H9 (cell line): ENCODE measurements at regions not wholly inside any gene's neighbourhood (a gene's known extent, or its start where the extent isn't known, plus 50 kb on each side); places are given as distances from the start of the nearest gene placed in this dataset.

Source experiments
- DNase-seq: peaks from one replicate; pipeline ENCODE4 v3.0.0-alpha.2; 2017
- H2AFZ ChIP-seq: one replicate; pipeline ENCODE4 v1.6.1; 2013; ENCODE audit warnings: mild to moderate bottlenecking, low read length, control low read depth, moderate library complexity
- H2AK5ac ChIP-seq: 2 replicates; pipeline ENCODE4 v1.6.1; 2013; ENCODE audit warnings: low read length, control low read depth, mixed read lengths; ENCODE audit not compliant: insufficient read length
- H2BK120ac ChIP-seq: one replicate; pipeline ENCODE4 v1.6.1; 2013; ENCODE audit warnings: low read depth, mild to moderate bottlenecking, low read length, control low read depth, inconsistent platforms; ENCODE audit not compliant: poor library complexity, severe bottlenecking
- H2BK12ac ChIP-seq: 2 replicates; pipeline ENCODE4 v1.6.1; 2013; ENCODE audit warnings: low read length, control low read depth, mixed read lengths, low read depth; ENCODE audit not compliant: insufficient read length
- H2BK15ac ChIP-seq: 2 replicates; pipeline ENCODE4 v1.6.1; 2013; ENCODE audit warnings: low read depth, low read length, control low read depth
- H2BK20ac ChIP-seq: one replicate; pipeline ENCODE4 v1.6.1; 2013; ENCODE audit warnings: low read depth, mild to moderate bottlenecking, low read length, control low read depth, inconsistent platforms; ENCODE audit not compliant: poor library complexity, severe bottlenecking
- H2BK5ac ChIP-seq: 2 replicates; pipeline ENCODE4 v1.6.1; 2013; ENCODE audit warnings: low read length, control low read depth, mixed read lengths; ENCODE audit not compliant: insufficient read length
- H3K14ac ChIP-seq: 2 replicates; pipeline ENCODE4 v1.6.1; 2013; ENCODE audit warnings: low read length, control low read depth; ENCODE audit not compliant: insufficient read depth
- H3K18ac ChIP-seq: 2 replicates; pipeline ENCODE4 v1.6.1; 2013; ENCODE audit warnings: low read depth, mild to moderate bottlenecking, mixed read lengths, low read length, control low read depth; ENCODE audit not compliant: insufficient read length
- H3K23ac ChIP-seq: 2 replicates; pipeline ENCODE4 v1.6.1; 2013; ENCODE audit warnings: low read length, control low read depth, mixed read lengths, low read depth; ENCODE audit not compliant: insufficient read length
- H3K23me2 ChIP-seq: 2 replicates; pipeline ENCODE4 v1.6.1; 2013; ENCODE audit warnings: low read depth, mild to moderate bottlenecking, mixed read lengths, low read length, control low read depth; ENCODE audit not compliant: insufficient read length, poor library complexity, severe bottlenecking
- H3K27ac ChIP-seq: 2 replicates; pipeline ENCODE4 v1.5.1; 2013; ENCODE audit warnings: low read length, control low read depth, mixed read lengths, low read depth; ENCODE audit not compliant: insufficient read length
- H3K27me3 ChIP-seq: 2 replicates; pipeline ENCODE4 v1.6.1; 2013; ENCODE audit warnings: low read length, control low read depth, inconsistent platforms; ENCODE audit not compliant: insufficient read depth
- H3K4ac ChIP-seq: 2 replicates; pipeline ENCODE4 v1.6.1; 2013; ENCODE audit warnings: low read depth, mild to moderate bottlenecking, control low read depth, inconsistent platforms, low read length, moderate library complexity
- H3K4me1 ChIP-seq: 2 replicates; pipeline ENCODE4 v1.6.1; 2013; ENCODE audit warnings: low read length, control low read depth, inconsistent platforms; ENCODE audit not compliant: insufficient read depth
- H3K4me2 ChIP-seq: 2 replicates; pipeline ENCODE4 v1.6.1; 2013; ENCODE audit warnings: low read length, control low read depth, mixed read lengths; ENCODE audit not compliant: insufficient read length, insufficient read depth
- H3K56ac ChIP-seq: 2 replicates; pipeline ENCODE4 v1.6.1; 2013; ENCODE audit warnings: low read depth, mild to moderate bottlenecking, mixed read lengths, low read length, control low read depth; ENCODE audit not compliant: insufficient read length
- H3K79me1 ChIP-seq: 2 replicates; pipeline ENCODE4 v1.6.1; 2013; ENCODE audit warnings: low read depth, mild to moderate bottlenecking, moderate library complexity, low read length, control low read depth, inconsistent platforms; ENCODE audit not compliant: insufficient read depth, poor library complexity, severe bottlenecking
- H3K79me2 ChIP-seq: 2 replicates; pipeline ENCODE4 v1.6.1; 2013; ENCODE audit warnings: low read length, control low read depth, inconsistent platforms; ENCODE audit not compliant: insufficient read depth
- H3K9ac ChIP-seq: 2 replicates; pipeline ENCODE4 v1.6.1; 2013; ENCODE audit warnings: low read length, control low read depth, mixed read lengths; ENCODE audit not compliant: insufficient read length; ENCODE audit errors: extremely low read depth
- H3K9me3 ChIP-seq: one replicate; pipeline ENCODE4 v1.6.1; 2013; ENCODE audit warnings: low read depth, low read length, inconsistent platforms; ENCODE audit not compliant: control insufficient read depth
- H3T11ph ChIP-seq: one replicate; pipeline ENCODE4 v1.6.1; 2013; ENCODE audit warnings: mild to moderate bottlenecking, low read length, control low read depth, inconsistent platforms
- H4K20me1 ChIP-seq: one replicate; pipeline ENCODE4 v1.6.1; 2013; ENCODE audit not compliant: control insufficient read depth, insufficient read length, insufficient read depth
- H4K5ac ChIP-seq: 2 replicates; pipeline ENCODE4 v1.6.1; 2013; ENCODE audit warnings: low read depth, mild to moderate bottlenecking, mixed read lengths, low read length, control low read depth; ENCODE audit not compliant: insufficient read length
- H4K8ac ChIP-seq: replicated peaks from 2 replicates; pipeline ENCODE4 v1.6.1; 2013; ENCODE audit warnings: low read length, control low read depth, mixed read lengths, low read depth; ENCODE audit not compliant: insufficient read length
- H4K91ac ChIP-seq: 2 replicates; pipeline ENCODE4 v1.6.1; 2013; ENCODE audit warnings: low read depth, mild to moderate bottlenecking, moderate library complexity, mixed read lengths, low read length, control low read depth; ENCODE audit not compliant: insufficient read length
- H3K27ac Mint-ChIP-seq, 3 experiments: 2 replicates in 2 of 3; 3 replicates in 1 of 3; pipeline ENCODE4 v1.8.0; 2020 to 2021; ENCODE audit warnings: mixed read lengths in 3 of 3, mild to moderate bottlenecking in 1 of 3, moderate library complexity in 1 of 3
- H3K27me3 Mint-ChIP-seq: 2 replicates; pipeline ENCODE4 v1.8.0; 2021; ENCODE audit warnings: low read depth, mild to moderate bottlenecking, moderate library complexity, mixed read lengths
- H3K36me3 Mint-ChIP-seq, 3 experiments: 2 replicates in 2 of 3; 3 replicates in 1 of 3; pipeline ENCODE4 v1.8.0; 2020 to 2021; ENCODE audit warnings: low read depth in 3 of 3, mixed read lengths in 3 of 3; ENCODE audit not compliant: insufficient read depth in 1 of 3
- H3K4me1 Mint-ChIP-seq, 2 experiments: 2 replicates each; pipeline ENCODE4 v1.8.0; 2020; ENCODE audit warnings: mixed read lengths in 2 of 2
- H3K4me3 Mint-ChIP-seq, 2 experiments: 2 replicates in 1 of 2; 3 replicates in 1 of 2; pipeline ENCODE4 v1.8.0; 2020 to 2021; ENCODE audit warnings: mild to moderate bottlenecking in 2 of 2, mixed read lengths in 2 of 2, moderate library complexity in 1 of 2
- H3K9me3 Mint-ChIP-seq, 2 experiments: 2 replicates in 1 of 2; 3 replicates in 1 of 2; pipeline ENCODE4 v1.8.0; 2020; ENCODE audit warnings: mild to moderate bottlenecking in 2 of 2, mixed read lengths in 2 of 2, moderate library complexity in 1 of 2
- WGBS: extraction: QIAGEN DNeasy Blood & Tissue Kit; methylation state at CpG from one replicate; pipeline ENCODE4 v1.1.7; 2013; ENCODE audit warnings: missing lambda C conversion rate, low lambda C conversion rate, mixed read lengths; ENCODE audit not compliant: insufficient read length; ENCODE audit errors: extremely low coverage; 5-methylcytosine and 5-hydroxymethylcytosine counted together
- TF ChIP-seq, protein P1 (sequence below): fragments of 200-600 bp; sonication (generic); conservative IDR thresholded peaks from 3 replicates; pipeline ENCODE4 v1.8.0; 2021; ENCODE audit warnings: antibody characterized with exemption, mild to moderate bottlenecking

DNA sequence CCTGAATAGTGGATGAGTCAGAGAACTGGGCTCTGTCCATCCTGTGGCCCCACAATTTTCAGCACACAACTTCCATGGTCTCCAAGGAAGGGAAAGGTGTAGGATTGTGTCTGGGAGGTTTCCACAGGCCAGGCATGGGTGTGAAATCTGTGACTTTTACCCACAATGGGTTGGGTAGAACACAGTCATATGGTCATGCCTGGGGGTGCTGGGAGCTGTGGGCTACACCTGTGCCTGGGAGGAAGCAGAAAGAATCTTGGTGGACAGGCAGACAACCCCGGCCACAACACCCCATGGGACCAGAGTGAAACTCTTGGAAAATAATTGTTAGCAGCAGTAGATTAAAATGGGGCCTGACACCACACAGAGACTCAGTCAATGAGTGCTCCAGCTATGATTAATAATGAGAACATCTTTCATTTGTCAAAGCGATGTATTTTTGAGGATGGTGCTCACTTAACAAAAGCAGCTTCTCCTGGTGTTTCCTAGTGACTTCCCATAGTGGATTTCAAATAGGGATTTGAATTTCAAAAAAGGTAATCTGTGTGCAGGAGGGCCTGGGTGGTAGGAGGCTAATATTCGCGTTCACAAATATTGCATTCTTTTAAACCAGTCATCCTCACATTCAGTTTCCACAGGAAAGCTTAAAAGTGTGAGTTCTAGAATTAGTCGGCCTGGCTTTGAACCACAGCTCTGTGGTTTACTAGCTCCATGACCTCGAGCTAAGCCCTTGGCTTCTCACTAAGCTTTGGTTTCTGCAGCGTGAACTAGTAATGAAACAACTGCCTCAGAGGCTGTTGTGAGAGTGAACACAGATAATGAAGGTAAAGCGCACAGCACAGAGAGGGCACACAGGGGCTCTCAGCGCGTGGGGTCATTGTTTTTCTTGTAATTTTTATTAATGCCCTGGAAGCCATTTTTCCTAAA, 89.3 kb upstream of the UQCRFS1 start:
- no peaks in the 10 kb centered on the region for H3K4me1 ChIP-seq
- H3K9me3 Mint-ChIP-seq = no peaks in the 10 kb centered on the region
- H2BK15ac ChIP-seq = no peak overlapping the region
- no peak overlapping the region for H3K56ac ChIP-seq
- H3K18ac ChIP-seq = no peak overlapping the region
- no peaks in the 10 kb centered on the region for H3K4me1 Mint-ChIP-seq
- no peak overlapping the region for H3K23ac ChIP-seq
- no peaks in the 10 kb centered on the region for H3K79me1 ChIP-seq
- no peaks in the 10 kb centered on the region for H3K27me3 ChIP-seq
- H3K9ac ChIP-seq = no peak overlapping the region
- H3T11ph ChIP-seq = no peak overlapping the region
- H3K4me3 Mint-ChIP-seq = no peak overlapping the region
- H2AK5ac ChIP-seq = no peak overlapping the region
- TF ChIP-seq, protein P1, sequence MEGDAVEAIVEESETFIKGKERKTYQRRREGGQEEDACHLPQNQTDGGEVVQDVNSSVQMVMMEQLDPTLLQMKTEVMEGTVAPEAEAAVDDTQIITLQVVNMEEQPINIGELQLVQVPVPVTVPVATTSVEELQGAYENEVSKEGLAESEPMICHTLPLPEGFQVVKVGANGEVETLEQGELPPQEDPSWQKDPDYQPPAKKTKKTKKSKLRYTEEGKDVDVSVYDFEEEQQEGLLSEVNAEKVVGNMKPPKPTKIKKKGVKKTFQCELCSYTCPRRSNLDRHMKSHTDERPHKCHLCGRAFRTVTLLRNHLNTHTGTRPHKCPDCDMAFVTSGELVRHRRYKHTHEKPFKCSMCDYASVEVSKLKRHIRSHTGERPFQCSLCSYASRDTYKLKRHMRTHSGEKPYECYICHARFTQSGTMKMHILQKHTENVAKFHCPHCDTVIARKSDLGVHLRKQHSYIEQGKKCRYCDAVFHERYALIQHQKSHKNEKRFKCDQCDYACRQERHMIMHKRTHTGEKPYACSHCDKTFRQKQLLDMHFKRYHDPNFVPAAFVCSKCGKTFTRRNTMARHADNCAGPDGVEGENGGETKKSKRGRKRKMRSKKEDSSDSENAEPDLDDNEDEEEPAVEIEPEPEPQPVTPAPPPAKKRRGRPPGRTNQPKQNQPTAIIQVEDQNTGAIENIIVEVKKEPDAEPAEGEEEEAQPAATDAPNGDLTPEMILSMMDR = no peak
- H3K14ac ChIP-seq = no peak overlapping the region
- no peaks in the 10 kb centered on the region for H4K20me1 ChIP-seq
- no peak overlapping the region for H3K27ac ChIP-seq
- no peak overlapping the region for H3K4ac ChIP-seq
- H3K79me2 ChIP-seq = no peaks in the 10 kb centered on the region
- H3K27ac Mint-ChIP-seq = no peak overlapping the region
- no CpG with 5 or more reads among the region's 10 CpGs for WGBS
- H3K36me3 Mint-ChIP-seq = no peaks in the 10 kb centered on the region
- peaks cover 29% of the 10 kb centered on the region for H3K27me3 Mint-ChIP-seq
- no peak overlapping the region for H4K5ac ChIP-seq
- no peak overlapping the region for H4K91ac ChIP-seq
- no peak overlapping the region for H2BK20ac ChIP-seq
- H2AFZ ChIP-seq = no peak overlapping the region
- no peak overlapping the region for H2BK12ac ChIP-seq
- DNase-seq = no peak
- H2BK5ac ChIP-seq = no peak overlapping the region
- H2BK120ac ChIP-seq = no peak overlapping the region
- H3K23me2 ChIP-seq = no peaks in the 10 kb centered on the region
- H3K9me3 ChIP-seq = no peaks in the 10 kb centered on the region
- H3K4me2 ChIP-seq = no peak overlapping the region
- no peak overlapping the region for H4K8ac ChIP-seq
